ENCODE measurements at regions not wholly inside any gene's neighbourhood (a gene's known extent, or its start where the extent isn't known, plus 50 kb on each side); places are given as distances from the start of the nearest gene placed in this dataset.

- TF ChIP-seq CTCF (IDR thresholded peaks at IDR 0.05; ENCODE audit: low read depth, low read length) (no peak), POLR2A (IDR thresholded peaks at IDR 0.05; ENCODE audit: extremely low read depth, insufficient read length) (no peak), MAX (IDR thresholded peaks at IDR 0.05; ENCODE audit: low read depth, low read length) (no peak)
These were observed 246.4 kb upstream of the TRAM1L1 start for GRCh38 chr4:117331817-117332216.

Data from NB4 (cell line).